ENCODE measurements at regions not wholly inside any gene's neighbourhood (a gene's known extent, or its start where the extent isn't known, plus 50 kb on each side); places are given as distances from the start of the nearest gene placed in this dataset.

DNA sequence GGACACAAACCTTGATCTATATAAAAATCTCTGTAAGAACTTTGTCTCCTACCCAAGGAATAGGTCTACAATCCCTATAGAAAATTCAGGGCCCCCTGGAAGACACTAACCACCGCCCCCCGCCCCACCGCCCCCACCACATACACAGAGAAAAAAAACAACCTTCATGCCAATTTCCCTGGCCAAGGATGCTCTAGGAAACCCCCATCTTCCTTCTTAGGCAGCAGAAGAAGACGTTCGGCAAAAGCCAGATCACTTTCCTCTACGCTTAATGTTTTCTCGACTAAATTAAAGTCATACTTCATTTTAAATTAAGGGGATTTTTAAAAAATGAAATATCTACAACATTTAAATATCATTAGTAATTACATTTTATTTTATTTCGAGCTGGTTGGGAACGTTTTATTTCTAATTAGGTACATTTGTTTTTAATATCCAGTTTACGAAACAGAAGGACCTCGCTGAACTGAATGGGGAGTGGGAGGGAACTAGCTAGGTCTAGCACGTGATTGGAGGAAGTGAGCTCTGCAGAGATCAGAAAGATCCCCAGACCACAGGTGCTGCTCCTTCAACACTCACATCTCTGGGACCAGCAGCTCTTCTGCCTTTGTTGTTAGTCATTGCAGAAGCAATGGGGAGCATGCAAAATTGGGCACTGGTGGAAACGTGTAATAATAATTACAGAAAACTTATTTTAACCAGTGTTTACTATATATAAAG lies 472.3 kb downstream of the MN1 start:
- no peak for DNase-seq

DNA sequence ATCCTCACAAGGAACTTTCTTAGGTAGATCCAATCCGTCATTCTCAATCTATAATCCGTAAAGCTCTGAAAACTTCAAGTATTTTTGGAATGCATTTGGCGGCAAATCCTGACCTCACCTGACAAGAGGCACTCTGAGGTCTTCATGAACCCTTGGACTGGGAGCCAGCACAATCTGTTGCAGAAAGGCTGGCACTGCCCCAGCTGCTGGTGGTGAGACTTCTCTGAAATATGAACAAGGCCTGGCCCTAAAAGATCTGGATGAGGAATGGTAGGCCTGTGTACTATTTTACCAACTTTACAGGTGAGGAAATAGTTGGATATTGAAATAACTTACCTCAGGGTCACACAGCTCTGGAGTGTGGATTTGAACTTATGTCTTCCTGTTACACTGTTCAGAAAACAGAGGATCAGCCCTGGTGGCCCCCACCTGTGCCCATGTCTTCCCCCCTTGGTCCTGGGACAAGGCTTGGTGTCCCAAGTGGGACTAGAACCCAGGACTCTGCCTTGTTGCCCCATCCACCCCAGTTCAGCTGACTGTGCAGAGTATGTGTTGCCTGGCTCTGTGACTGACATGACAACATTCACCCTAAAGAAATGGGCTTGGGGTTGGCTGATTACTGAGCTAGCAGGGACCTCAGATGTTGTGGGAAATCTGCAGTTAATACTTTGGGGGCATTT lies 471.4 kb downstream of the MN1 start:
- DNase-seq: no peak

DNA sequence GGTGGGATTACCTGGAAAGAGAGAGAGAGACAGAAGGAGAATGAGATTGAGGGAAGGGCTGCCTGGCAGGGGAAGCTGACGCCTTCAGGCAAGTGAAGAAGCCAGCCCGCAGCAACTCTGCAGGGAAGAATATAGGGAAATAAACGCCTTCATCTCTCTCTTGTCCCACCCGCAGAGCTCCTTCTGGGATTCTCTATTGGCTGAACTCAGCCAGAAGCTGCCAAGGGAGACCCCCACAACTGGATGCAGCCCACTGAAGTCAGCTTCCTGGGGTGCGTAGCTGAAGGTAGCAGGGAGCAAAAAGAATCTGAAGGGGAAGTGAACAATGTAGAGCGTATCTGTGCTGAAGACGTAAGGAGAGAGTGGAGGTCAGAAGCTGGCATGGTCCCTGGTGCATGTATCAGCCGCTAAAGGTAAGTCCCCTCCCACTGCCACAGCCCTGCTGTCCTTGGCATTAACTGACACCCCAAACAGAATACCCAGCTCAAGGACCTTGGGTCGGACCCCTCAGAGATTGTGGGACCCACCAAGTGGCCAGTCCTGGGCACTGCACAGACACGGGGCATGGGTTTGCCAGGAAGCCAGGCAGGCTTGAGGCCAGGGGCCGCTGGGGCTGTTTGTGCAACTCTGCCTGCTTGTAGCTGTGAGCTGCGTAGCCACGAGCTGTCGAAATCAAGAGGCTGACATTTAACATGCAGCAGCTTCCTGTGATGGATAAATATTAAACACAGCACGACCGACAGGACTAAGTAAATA lies 469.9 kb downstream of the MN1 start:
- DNase-seq: no peak

DNA sequence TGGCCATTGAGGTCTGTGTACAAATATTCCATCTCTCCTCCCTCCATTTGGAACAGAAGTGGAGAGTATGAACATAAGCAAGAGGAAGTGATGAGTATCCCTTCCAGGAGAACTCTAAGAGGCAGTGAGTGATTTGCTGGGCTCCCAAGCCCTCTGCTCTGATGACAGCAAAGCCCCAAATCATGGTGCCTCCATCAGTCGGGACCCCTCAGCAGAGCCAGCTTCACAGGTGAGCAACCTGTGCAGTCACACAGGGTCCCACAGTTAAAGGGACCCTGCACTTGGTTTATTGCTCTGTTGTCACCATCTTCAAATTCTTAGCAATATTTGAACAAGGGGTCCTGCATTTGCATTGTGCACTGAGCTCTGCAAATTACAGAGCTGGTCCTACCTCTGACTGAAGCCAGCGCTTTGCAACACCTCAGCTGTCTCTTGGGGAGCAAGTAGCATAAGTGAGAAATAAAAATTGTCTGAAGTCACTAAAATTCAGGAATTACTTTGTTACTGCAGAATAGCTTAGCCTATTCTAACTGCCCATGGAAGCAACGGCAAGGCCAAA lies 466.4 kb downstream of the MN1 start:
- DNase-seq: no peak

DNA sequence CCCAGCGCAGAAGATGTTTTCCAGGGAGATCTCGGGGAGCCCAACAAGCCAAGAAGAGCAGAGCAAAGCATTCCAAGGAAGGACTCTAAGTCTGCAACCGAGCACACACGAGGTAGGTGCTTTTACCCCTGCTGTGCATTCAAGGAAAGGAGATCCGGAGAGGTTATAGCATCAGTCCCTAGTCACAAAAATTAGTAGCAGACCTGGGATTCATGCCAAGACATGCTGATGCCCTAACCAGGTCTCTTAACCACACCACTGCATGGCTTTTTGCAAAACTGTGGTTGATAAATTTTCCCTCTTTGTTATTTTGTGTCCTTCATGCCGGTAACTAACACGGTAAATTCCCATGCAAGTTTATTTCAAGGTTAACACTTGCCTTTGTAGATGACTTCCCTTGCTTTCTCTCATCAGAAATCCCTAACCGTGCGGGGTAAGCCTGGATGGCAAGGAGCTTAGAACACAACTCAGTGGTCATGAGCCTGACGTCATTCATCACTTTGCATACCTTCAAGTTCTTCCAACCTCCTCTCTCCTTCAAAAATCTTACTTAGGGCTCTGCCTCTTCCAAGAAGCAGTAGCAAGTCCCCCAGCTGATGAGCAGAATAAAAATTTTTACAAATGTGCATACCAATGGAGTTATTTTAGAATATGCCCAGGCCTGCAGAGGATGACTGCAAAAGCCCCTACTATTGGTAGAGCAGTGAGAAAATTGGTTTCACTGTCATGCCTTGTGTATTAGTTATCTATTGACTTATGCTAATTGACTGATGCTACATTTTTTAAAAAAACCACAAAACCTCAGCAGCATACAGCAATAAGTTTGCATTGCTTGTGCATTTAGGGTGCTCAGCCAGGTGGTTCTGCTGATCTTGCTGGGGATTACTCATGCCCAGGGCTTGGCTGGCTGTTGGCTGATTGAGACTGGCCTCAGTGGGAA lies 465.1 kb downstream of the MN1 start:
- DNase-seq: no peak

DNA sequence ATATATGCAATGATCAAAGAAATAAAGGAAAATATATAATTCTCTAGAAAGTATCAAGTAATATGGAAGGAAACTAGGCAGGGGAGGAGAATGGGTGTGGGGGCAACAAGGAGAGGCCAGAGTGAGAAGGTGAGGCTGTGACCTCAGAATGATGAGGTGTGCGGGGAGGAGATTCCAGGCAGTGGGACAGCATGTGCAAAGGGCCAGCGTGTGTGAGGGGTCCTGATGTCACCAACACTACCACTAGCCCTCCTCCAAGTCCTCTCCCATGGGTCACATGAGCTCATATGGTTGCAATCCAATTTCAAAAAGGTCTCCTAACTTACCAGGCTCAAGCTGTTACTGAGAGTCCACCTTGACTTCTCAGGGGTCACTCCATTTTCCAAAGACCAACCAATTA lies 463.9 kb downstream of the MN1 start:
- no peak for DNase-seq

DNA sequence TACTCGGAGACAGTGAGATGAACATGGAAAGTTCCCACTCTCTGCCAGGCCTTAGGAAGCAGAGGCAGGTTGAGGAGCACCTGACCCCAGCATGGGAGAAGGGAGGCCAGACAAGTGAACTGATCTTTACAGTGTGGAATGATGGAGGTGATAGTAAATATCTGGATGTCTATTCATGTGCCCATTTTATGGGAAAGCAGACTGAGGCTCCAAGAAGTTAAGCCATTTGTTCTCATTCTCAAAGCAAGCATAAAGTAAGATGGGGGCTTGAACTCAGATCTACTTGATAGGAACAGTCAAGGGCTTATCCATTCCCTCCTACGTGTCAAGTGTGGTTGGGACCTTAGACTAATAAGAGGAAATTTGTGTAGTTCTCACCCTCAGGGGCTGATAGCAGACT lies 461.5 kb downstream of the MN1 start:
- no peak for DNase-seq

DNA sequence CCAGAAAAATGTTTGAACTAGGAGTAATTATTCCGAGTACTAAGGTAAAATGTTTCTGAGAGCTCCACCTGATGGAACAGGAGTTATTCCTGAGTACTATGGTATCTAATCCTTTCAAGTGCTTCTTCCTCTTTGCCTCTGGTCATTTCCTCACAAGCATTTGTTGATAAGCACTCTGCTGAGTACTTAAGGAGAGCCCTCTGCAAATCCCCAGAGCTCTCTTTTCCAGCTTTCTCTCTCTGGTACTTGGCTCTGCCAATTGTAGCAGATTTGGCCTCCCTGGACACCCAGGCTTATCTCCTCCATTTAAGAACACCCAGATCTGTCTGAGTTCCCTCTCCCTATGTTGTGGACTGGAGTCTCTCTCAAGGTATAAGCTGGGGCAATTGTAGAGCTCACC lies 457.0 kb downstream of the MN1 start:
- no peak for DNase-seq

DNA sequence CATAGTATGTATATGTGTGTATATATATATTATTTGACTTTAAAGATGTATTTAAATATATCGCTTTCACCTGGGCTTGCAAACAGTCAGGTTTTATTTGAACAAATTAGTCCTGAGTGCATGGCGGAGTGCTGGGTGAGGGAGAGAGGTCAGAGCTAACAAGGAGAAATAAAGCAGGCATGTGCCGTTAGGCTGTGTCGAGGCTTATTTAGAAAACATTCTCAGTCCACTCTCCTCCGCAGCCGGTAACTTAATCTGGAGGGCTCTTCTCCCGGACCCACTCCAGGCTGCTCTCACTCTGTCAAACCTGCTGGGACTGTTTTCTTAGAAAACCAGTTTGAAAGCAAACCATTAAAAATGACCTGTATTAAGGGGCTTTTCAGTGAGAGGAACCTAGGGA lies 455.9 kb downstream of the MN1 start:
- no peak for DNase-seq

DNA sequence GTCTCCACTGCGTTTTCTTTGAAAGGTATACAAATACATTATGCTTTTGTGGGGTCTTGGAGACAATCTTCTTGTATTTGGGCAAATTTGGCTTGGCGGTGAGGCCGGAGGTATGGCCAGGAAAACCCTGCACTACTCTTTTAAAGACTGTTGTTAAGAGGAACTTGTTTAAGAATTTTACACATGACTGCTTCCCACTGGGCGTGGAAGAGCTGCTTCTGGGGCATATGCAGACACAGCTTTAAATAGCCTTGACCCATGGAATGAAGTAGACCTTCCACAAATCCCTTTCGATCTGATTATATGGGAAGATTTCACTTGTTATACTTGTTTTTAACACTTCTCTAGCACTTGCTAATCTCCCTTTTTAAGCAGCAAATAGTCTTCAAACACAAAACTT lies 453.6 kb downstream of the MN1 start:
- no peak for DNase-seq

DNA sequence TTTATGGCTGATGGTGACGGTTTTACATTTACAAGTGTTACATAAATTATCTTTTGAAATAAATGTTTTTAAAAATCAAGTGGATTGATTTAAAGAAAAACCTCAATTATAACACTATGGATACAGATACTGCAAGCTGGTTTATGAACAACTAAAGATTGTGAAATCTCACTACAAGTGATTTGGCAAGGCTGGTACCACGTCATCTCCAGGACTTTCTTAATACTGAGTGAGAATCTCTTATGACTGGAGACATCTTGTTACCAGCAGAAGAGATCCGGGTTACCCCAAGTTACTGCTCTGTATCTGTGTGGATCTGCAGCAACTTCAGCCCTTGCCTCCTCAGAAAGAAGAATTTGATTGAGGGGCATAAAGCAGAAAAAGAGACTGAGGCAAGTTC lies 452.9 kb downstream of the MN1 start:
- no peak for DNase-seq

DNA sequence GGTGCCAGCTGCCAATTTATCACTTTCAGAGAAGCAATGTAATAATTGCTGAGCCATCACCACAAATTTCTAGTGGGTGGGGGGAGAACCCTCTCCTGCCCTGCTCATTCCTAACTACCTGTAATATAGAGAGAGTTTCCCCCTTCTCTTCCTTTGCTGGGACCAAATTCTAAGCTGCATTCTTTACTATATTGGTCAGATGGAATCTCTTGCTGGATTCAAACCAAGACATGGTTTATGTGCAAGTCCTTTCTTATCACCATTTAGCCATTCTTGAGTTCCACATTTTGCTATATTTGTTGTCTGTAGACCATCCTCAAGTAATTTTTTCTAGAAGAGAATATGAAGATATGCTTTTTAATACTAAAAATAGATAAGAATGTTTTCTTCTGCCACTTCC lies 452.1 kb downstream of the MN1 start:
- DNase-seq: no peak

DNA sequence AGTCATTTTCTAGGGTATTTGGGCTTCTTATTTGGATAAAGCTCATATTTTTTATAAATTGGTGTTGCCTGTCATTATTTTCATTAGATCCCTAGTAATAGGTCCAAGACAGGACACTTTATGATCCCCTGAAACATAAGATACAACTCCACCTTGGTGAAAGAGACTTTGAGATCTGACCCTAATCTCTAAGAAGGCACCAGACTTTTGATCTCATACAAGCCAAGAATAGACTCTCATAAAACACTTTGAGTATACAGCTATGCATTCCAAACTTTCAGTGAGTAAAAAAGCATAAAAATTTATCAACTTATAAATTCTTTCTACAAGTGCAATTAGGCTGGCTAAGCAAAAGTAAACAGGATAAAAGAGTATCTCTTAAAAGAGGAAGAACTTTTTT lies 451.2 kb downstream of the MN1 start:
- no peak for DNase-seq

DNA sequence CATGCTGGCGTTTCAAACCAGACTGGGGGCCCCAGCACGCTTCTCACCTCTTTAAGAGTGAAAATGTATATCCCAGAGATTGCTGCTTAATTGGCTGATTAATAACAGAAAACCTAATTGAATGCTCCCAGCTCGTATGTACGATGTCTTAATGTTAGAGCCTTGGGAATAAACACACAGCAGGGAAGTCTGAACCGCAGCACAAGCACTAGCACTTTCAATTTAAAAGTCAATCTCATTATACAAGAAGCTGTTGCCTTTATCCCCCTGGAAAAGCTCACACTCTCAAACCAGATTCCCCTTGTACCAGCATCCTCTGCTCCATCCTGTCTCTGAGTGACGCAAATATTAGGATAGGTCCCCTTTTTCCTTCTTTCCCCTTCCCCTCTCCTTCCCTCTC lies 449.1 kb downstream of the MN1 start:
- no peak for DNase-seq

DNA sequence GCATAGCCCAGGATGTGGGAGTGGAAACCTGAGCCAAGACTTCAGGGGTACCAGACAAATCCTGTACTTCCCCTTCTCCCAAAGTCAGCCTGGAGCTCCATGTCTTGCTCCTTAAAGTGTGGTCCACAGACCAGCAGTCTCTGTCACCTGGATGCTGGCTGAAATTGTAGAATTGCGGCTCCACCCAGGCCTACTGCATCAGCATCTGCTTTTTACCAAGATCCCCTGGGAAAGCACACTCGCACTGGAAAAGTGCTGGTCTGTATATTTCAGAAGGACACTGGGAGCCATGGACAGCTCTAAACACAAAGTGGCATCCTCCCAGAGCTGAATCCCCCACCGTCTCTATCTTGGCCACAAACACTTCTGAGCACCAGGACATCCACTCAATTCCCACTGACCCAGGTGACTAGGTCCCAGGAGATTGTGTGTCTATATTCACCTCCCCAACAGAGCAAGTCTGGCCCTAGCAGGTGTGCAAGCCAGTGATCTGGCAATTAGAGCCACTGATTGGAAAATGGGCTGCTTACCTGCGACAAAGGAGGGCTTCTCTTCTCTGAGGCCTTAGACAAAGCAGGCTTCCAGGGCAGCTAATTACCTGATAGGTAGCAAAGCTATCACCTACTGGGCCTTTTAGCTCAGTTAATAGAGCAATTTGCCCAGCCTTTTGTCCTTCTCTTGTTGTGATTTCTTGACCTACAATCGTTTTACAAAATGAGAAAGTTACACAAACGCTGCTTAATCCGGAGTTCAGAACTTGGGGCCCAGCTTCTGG lies 443.3 kb downstream of the MN1 start:
- no peak for DNase-seq

DNA sequence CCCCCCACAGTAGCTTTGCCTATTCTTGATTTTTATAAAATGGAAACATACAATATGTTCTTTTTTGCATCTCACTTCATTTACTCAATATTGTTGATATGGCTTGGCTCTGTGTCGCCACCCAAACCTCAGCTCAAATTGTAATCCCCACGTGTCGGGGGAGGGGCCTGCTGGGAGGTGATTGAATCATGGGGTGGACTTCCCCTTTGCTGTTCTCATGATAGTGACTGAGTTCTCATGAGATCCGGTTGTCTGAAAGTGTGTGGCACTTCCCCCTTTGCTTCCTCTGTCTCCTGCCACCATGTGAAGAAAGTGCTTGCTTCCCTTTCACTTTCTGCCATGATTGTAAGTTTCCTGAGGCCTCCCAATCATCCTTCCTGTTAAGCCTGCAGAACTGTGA lies 431.3 kb downstream of the MN1 start:
- DNase-seq: no peak

DNA sequence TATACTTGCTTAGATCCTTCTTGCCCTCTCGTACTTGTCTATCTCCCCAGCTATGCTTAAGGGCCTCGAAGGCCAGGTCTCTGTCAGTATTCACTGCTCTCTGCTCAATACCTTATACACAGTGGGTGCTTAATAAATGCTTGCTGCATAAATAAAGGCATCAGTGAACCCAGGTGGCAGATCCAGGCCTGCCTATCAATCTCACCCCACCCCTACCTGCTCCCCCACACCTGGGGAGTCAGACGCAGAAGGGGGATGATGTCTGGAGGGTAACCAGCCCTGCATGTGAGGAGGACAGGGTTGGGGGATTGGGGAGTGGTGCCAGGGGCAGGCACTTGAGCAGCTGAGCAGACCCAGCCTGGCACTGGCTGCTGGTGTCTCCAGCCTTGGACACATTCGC lies 430.6 kb downstream of the MN1 start:
- DNase-seq: no peak

DNA sequence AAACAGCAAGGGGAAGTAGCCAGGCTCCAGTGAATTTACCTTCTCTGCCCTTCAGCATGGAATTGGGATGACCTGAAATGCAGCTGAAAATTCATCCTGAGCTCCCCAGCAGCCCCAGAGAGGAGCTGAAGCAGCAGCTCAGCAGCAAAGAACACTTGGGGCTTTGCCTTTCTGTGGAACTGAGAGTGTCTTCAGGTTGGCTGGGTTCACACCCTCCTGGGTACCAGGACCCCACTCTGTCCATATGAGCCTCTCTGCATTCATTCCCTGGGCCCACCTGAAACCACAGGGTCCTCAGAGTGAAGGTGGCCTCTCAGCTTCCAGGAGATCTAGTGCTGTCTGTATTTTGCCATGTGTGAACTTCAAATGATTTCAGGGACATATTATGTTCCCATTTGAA lies 429.2 kb downstream of the MN1 start:
- DNase-seq: no peak

DNA sequence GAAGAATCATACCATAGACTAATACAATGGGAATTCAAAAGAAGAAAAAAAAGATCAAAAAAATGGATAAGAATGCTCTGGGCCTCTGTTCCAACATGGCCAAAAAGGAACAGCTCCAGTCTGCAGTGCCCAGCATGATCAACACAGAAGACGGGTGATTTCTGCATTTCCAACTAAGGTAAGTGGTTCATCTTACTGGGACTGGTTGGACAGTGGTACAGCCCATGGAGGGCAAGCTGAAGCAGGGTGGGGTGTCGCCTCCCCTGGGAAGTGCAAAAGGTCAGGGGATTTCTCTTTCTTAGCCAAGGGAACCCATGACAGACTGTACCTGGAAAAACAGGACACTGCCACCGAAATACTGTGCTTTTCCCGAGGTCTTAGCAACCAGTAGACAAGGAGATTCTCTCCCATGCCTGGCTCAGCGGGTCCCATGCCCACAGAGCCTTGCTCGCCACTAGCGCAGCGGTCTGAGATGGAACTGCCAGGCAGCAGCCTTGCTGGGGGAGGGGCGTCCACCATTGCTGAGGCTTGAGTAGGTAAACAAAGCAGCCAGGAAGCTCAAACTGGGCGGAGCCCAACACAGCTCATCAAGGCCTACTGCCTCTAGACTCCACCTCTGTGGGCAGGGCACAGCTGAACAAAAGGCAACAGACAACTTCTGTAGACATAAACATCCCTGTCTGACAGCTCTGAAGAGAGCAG lies 428.4 kb downstream of the MN1 start:
- DNase-seq: no peak

DNA sequence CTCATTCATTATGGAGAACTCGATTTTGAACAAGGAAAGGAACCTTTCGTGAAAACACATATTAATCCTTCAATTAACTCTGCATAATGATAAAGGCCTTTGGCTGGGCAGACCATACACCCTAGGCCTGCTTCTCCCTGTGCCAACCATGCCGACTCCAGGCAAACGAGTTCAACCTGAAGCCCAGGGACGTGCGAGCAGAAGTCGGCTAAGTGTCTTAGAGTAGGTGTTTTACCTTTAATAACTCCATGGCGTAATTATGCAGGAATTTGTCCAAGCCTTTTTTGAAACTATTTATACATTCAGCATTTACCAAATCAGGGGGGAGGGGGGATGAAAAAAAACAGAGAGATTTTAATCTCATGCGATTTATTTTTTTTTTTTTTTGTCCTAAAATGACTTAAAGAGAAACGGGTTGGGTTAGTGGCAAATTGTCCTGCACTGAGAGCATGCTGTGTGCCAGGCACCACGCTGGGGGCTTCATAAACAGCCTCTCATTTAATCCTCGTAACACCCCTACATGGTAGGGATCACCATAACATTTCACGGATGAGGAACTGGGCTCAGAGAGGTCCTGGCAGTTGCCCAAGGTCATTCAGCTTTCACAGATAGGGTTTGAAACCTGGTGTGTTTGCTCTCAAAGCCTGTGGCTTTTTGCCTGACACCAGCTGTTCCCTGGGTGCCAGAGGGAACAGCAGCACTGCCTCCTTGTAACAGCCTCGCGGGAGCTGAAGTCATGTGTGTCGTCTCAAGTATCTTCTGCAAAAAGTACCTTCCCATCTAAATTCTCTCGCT lies 423.9 kb downstream of the MN1 start:
- DNase-seq: no peak
